IPS-NIHi7 (cell line): ENCODE measurements at regions not wholly inside any gene's neighbourhood (a gene's known extent, or its start where the extent isn't known, plus 50 kb on each side); places are given as distances from the start of the nearest gene placed in this dataset.

Source experiments
- DNase-seq: peaks from one replicate; pipeline ENCODE4 v3.0.0; 2012; ENCODE audit warnings: mixed read lengths; ENCODE audit errors: extremely low spot score

- no peak for DNase-seq
These were observed 434.8 kb upstream of the THBS1 start for GRCh38 chr15:39145854-39146625.

- DNase-seq, result no peak
These were observed 431.2 kb upstream of the THBS1 start for GRCh38 chr15:39149636-39150150.

GRCh38 chr15:39151545-39151944, 429.3 kb upstream of the THBS1 start:
- no peak for DNase-seq

GRCh38 chr15:39153058-39153714, 427.7 kb upstream of the THBS1 start:
- DNase-seq, result no peak

GRCh38 chr15:39153716-39154115, 427.2 kb upstream of the THBS1 start:
- DNase-seq, result no peak

GRCh38 chr15:39154227-39154638, 426.6 kb upstream of the THBS1 start:
- peak; percentile 19 for DNase-seq

GRCh38 chr15:39154776-39155175, 426.1 kb upstream of the THBS1 start:
- no peak for DNase-seq

- DNase-seq, result no peak
These were observed 424.7 kb upstream of the THBS1 start for GRCh38 chr15:39156166-39156565.

GRCh38 chr15:39156646-39157250, 424.1 kb upstream of the THBS1 start:
- DNase-seq, result no peak

- no peak for DNase-seq
These were observed 423.0 kb upstream of the THBS1 start for GRCh38 chr15:39157882-39158281.

- DNase-seq, result no peak
These were observed 421.0 kb upstream of the THBS1 start for GRCh38 chr15:39159833-39160232.

GRCh38 chr15:39161096-39161495, 419.8 kb upstream of the THBS1 start:
- no peak for DNase-seq

- no peak for DNase-seq
These were observed 415.7 kb upstream of the THBS1 start for GRCh38 chr15:39165020-39165706.

- DNase-seq, result no peak
These were observed 413.5 kb upstream of the THBS1 start for GRCh38 chr15:39167164-39168058.

GRCh38 chr15:39171944-39172368, 408.9 kb upstream of the THBS1 start:
- peak; percentile 87 for DNase-seq

GRCh38 chr15:39172380-39173281, 408.2 kb upstream of the THBS1 start:
- DNase-seq, result no peak

- DNase-seq, result no peak
These were observed 407.5 kb upstream of the THBS1 start for GRCh38 chr15:39173426-39173825.

- no peak for DNase-seq
These were observed 406.5 kb upstream of the THBS1 start for GRCh38 chr15:39174332-39174731.

GRCh38 chr15:39176030-39176429, 404.8 kb upstream of the THBS1 start:
- DNase-seq, result no peak

- no peak for DNase-seq
These were observed 403.3 kb upstream of the THBS1 start for GRCh38 chr15:39177561-39177960.
